EL (cell line): ENCODE measurements at regions not wholly inside any gene's neighbourhood (a gene's known extent, or its start where the extent isn't known, plus 50 kb on each side); places are given as distances from the start of the nearest gene placed in this dataset.

Experiments used
- DNase-seq: peaks from one replicate; pipeline ENCODE4 v3.0.0-alpha.2; 2016

DNA sequence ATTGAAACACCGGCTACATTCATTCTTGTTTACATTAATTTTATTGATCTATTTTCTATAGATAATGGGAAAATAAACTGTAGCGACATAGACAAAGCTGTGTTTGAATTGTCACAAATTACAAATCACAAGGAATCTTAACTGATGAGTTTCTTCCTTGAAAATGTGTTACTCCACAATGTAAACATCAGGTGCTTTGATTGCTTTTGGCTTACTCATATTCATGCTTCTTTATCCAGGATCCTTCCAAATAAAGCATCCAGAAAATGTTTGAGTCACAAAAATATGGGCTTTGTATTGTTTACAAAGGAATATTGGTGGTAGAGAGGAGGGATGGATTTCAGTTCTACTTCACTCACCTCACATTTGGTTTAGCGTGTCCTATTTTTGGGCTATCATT lies 64.0 kb downstream of the BMP2 start:
- DNase-seq: no peak

DNA sequence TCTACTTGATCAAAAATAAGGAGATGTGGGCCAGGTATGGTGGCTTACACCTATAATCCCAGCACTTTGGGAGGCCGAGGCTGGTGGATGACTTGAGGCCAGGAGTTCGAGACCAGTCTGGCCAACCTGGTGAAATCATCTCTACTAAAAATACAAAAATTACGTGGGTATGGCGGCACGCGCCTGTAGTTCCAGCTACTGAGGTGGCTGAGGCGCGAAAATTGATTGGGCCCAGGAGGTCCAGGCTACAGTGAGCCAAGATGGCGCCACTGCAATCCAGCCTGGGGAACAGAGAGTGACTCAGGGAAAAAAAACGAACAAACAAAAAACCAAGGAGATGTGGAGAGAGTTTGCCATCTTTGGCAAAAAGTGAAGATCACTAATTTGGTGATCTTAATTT lies 65.3 kb downstream of the BMP2 start:
- no peak for DNase-seq

DNA sequence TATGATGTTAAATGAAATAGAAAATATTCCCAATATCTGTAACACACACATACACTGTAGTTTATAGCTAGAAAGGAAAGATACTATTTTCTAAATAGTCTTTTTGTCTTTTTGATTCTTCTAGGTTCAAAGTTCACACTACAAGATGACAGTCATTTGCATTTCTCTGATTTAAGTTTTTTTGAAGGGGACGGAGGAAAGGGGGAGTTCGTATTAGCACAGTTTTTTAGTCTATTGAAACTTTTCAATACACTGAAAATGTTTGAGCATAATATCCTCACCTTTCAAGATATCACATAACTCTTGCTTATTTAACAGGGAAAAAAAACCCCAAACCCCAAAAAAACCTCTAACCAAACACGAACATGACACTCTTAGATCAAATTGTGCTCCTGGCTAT lies 68.1 kb downstream of the BMP2 start:
- no peak for DNase-seq

DNA sequence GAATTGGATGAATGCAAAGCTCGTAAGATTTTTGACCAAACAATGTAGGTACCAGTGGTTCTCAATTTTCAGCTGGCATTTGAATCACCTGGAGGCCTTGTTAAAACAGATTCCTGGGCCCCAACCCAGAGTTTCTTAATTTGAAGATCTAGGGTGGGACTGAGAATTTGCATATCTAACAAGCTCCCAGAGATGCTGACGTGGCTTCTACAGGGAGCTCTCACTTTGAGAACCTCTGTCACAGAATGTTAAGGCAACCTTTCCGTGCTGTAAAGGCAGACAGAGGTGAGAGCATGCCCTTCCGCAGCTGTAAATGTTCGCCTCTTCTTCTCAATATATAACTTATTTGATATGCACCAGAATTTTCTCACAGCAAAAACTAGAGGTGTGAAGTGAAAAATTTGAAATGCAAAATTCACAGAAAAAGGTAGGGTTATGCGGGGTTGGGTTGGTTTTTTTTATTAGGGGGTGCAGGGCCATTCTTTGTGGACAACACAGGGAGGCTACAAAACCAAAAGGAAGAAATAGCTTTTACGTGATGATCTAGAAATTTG lies 69.4 kb downstream of the BMP2 start:
- no peak for DNase-seq

DNA sequence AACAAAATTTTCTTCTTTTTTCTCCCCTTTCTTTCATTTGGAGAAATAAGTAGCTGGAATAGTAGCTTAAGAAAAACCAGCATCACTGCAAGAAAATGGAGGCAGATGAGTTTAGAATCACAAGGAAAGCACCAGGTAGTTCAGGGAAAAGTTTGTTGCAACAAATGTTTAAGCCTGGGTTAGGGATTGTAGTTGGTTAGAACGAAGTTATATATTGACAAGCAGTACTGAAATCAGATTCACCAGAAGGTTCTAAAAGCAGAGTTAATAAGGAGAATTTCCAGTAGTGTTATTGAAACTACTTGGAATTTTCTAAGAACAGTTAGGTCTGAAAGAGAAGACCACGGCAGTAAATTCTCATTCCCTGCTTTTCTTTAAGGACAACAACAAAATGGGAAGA lies 70.2 kb downstream of the BMP2 start:
- DNase-seq: no peak

DNA sequence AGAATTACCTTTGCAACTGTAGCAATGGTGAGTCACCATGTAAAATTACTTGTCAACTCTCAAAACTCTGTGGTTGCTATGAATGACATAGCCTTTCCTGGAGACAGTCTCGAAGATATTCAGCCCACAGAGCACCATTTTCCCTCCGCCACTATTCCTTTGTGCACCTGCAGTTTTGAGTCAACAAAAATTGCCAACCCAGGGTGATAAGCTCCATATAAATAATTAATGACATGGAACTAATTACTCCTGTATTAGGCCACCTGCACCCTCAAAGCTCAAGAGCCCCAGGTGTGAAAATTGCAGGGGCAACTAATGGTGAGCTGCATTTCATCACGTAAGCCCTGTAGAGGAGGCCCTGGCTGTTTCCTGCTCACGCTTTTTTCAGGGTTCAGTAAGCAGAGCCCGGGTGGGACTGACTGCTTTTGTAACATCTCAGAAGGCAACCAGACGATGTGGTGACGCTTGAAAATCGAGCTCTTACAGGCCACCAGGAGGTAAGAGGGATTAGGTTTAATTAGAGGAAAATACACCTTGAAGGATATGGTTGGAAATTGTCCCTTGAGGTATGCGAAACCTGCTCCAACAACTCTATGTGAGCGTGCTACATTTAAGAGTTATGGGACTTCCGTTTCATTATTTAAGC lies 70.8 kb downstream of the BMP2 start:
- DNase-seq: no peak

DNA sequence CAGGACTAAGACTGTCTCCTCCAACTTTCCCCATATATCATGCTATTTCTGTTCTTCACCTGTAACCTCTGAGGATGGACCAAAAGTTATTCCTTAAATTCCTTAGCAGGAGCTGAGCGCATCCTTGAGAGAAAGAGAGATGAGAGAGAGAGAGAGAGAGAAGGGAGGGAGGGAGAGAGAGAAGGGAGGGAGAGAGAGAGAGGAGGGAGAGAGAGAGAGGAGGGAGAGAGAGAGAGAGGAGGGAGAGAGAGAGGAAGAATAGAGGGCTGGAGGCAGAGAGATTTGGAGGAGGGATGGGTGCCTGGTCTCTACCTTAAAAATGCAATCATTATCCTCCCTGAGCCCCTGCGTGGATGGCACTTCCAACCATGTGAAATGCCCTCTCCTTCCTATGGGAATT lies 73.6 kb downstream of the BMP2 start:
- DNase-seq: no peak

DNA sequence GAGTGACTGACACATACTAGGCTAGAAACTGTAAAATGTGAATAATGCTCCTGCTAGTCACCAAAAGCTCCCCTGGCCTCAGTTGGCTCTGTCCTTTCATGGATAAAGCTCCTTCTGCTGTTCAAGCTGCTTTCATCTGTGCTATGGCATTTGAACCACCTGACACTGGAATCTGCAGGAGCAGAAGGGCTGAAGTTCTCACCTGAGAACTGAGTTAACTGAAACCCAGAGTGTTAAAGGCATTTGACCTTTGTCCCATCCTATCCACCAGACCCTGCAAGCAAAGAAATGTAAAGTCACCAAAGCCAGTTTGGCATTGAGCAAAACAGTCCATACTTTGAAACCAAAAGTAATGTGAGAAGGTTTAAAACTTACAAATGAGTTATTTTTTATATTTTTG lies 77.7 kb downstream of the BMP2 start:
- DNase-seq: no peak

DNA sequence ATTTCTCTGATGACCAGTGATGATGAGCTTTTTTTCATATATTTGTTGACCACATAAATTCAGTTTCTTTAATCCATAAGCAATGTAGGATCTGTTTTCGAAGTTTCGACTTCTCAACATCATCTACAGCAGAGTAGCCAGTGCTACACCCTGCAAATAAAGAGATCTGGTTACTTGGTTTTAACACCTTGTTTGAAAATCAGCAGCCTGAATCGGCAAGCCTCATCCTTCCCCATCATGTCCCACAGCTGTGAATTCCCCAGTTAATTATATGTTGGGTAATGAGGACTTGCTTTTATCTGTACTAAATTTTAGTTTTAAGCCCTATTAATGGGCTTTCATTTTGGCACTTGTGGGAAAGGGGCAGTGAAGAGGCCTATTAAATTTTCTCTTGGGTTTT lies 80.6 kb downstream of the BMP2 start:
- DNase-seq: no peak

DNA sequence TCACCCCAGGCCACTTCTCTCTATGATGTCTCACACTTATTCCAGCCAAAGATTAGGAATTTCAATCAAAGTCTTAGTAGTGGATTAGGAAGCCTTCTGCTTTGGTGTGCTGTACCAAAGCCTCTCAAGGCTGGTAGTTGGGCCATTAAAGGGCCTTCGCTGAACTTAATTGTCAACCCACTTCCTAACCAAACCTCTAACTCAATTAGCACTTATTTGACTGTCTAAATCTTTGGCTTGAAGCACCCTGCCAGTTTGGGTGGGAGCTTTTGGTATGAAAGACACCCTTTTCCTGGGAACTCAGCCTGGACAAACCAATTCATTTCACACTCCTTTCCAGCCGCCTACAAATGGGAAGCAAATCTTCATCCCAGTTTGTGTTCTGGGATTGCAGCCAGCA lies 81.5 kb downstream of the BMP2 start:
- no peak for DNase-seq

DNA sequence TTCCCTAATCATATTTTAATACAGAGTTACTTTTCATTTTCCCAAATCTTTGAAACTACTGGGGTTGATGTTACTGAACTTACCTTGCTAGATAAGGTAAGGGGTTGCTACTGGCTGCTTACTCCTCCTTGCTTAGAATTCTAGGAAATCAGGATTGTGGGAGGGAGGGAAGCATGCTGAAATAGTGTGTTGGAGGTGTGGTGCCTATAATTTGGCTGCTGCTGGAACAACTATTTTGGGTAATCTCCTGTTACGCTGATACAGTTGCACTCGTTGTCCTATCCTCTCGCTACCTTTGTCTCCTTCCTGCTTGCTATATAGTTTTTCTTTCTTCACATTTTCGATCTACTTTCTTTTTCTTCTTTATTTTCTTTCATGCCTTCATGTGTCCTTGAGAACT lies 83.7 kb downstream of the BMP2 start:
- DNase-seq: no peak

DNA sequence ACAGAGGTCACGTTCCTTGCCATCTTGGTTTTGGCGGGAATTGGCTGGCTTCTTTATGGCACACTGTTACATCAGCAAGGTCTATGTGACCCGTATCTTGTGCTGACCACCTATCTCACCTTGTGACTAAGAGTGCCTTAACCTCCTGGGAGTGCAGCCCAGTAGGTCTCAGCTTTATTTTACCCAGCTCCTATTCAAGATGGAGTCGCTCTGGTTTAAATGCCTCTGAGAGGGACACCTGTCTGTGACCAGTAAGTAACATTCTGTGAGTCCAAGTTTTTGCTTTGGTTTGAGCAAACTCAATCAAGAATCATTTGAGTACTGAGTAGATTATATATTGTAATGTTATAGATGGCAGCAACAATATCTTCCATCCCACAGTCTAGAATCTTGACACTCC lies 85.0 kb downstream of the BMP2 start:
- no peak for DNase-seq

DNA sequence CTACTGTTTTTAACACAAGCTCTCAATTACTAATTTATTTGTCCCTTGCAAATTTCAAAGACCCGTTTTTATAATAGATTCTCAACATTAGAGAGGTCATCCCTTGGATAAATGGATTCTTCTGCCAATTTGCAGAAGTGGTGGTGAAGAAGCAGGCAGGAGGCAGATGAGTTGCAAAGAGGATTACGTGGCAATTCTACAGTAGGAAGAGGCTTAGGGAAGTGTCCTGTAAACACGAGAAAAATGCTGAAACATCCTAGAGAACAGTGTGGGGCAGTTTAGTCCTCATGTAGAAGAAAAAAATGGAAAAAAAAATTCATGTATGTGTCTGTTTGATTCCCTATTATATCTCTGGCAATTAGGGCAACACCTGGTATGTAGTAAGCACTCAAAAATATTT lies 87.6 kb downstream of the BMP2 start:
- no peak for DNase-seq

DNA sequence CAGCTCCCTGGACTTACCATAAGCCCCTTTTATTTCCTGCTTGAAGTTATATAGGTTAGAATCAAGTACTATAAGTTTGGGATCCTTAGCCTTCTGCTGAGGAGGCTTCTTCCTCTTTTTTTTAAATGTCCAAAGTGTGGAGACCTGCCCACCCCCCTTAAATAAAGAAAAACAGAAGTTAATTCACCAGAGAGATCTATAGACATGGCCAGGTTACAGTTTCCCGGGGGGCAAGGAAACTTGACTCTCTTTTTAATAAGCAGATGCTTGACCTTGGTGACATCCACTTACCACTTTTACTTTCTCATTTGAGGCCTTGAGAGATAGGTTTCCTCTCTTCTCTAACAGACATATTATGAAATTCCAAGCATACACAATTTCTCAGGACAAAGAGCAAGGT lies 88.3 kb downstream of the BMP2 start:
- DNase-seq: no peak

DNA sequence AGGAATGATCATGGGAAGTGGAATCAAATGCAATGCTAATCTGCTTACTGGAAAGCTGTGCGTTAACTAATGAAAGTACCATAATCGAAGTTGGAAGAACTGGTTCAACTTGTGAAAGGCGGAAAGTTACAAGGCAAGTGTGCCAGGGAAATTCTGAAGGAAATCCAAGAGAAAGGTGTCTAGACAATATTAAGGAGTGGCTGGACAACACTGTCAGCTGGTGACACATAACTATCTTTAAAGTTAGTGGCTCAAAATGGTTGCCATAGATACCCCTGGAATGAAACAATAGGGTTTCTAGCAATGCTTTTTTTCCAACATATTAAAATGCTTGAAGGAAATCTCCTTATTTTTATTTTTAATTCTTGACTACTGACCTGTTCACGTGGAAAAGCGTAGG lies 90.4 kb downstream of the BMP2 start:
- DNase-seq: no peak

DNA sequence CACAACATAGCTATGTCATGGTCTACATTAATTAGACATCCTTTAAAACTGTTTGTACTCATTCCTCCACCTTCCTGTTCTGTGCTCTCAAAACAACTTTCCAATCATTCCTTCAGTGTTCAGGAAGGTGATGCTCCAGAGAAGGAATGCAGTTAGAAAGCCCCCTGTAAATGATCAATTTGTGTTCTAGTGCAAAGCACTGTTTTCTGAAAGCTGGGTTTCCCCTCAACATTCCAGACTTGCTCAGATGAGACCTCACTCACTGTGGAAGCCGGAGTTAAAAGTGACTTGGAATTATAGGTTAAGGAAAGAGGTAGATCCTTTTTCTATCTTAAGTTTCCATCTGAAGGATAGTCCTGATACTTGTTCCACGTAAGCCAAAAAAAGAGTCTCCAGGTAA lies 95.9 kb downstream of the BMP2 start:
- no peak for DNase-seq

DNA sequence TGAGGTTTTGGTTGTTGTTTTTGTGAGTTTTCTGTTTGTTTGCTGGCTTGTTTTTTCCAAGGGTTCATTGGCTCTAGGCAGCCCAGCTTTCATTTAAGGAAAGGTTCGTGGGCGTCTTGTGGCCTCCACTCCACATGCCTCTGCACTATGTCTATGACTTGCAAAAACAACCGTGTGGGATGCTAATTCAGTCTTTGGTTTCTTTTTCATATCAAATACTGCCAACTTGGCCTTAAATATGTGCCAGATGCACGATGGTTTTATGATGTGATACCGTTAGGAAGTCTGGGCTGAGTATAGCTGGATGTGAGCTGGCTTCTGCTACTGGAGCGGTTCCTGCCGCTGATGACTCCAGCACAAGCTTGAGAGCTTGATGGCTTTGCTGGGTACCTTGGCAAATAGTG lies 96.3 kb downstream of the BMP2 start:
- DNase-seq: no peak

DNA sequence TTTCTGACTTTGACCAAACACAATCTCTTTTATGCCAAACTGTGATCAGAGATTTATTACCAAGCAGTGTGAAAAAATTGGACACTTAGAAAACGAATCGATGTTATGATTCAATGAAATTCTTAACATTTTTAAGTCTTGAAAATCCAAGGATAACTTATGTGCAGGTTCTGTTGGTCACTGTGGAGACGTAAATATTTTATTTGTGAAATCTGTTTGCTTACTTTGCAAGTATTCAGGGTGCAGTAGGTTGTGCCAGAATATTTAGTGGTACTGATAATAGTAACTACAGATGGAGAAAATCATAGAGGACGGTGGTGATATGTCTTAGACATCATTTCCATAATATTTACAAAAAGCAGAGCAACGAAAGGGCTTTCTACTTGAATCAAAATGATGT lies 97.3 kb downstream of the BMP2 start:
- no peak for DNase-seq

DNA sequence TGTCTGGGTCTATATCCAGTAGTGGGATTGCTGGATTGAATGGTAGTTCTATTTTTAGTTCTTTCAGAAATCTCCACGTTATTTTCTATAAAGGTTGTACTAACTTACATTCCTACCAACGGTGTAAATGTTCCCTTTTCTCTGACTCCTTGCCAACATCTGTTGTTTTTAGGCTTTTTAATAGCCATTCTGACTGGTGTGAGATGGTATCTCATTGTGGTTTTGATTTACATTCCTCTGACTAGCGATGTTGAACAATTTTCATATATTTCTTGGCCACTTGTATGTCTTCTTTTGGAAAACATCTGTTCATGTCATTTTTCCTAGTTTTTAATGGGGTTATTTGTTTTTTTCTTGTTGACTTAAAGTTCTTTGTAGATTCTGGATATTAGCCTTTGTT lies 99.3 kb downstream of the BMP2 start:
- no peak for DNase-seq

DNA sequence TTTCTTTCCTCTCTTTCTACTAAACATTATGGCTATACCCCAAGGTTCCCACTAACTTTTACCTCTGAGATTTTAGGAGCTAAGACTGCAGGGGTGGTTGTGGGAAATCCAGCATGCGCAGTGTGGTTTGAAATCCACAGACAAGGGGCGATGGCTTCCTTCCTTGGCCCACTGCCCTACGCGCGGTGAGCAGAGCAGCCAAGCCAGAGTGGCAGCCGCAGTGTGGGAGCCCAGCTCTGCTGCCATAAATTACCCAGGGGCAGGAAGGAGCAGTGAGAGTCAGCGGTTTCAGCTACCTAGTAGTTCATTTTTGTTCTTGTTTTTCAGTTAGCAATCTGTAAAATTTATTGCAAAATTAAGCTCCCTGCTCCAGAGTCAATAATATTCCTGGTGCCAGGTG lies 101.4 kb downstream of the BMP2 start:
- no peak for DNase-seq

DNA sequence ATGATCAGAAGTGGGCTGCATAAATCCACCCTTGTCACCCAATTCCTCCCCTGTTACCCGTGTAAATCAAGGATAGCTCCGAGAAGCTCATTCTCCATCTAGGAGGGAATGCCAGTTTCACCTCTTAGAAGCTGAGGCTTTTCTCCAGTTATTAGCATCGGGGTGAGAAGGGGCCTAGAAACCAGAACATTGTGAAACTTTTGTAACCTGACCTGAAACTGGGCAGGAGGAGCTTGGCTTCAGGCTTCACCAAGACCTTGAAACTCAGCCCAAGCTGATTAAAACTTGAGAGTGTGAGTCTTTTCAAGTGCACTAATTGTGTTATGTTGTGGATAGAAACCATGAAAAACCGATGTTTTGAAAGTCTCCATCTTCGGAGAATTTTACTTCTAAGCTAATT lies 103.1 kb downstream of the BMP2 start:
- DNase-seq: no peak

DNA sequence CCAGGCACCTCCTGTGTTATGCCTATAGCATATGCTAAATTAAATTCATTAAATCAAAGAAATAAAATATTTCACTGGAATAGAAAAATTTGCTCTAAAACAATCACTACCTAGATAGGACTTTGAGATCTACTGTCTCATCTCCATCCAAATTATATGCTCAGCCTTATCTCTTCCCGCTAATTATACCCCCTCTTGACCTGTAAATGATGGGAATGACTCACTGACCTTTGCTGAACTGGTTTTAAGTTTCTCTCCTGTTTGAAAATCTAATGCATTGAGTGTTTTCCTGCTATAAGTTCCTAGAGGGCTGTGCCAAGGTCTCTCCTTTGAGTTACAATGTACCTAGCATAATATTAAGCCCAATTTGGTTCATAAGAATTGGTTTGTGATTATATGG lies 110.1 kb downstream of the BMP2 start:
- no peak for DNase-seq

DNA sequence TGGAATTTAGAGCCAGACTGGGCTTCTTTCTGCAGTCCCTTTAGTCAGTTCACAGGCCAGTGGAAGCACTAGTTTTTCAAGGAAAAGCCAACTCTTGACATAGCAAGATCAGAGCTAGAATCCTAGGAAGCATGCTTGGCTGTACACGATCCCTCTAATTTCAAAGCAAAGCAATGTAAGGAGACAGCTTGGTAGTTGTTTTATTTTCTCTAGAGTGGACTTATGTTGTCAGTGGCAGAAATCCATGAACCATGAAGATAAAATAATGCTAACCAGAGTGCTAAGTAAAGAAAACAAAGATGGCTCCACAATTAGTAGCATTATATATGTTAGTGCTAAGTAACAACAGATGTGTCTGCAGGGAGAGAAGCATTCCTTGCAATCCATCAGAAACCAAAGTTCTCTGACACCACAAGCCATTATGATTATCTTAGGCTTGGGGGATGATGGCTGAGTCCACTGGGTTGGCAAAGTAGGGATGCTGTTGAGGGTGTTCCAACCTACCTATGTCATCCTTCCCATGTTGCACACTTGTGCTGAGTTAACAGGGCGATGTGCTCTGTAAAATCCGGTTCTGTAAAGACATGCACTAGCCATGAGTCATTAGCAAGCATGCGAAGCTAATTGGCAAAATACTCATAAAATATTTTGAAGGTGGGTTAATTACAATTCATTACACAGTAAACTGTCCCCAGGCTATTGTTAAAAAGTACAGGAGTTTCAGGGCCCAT lies 115.2 kb downstream of the BMP2 start:
- DNase-seq: no peak

DNA sequence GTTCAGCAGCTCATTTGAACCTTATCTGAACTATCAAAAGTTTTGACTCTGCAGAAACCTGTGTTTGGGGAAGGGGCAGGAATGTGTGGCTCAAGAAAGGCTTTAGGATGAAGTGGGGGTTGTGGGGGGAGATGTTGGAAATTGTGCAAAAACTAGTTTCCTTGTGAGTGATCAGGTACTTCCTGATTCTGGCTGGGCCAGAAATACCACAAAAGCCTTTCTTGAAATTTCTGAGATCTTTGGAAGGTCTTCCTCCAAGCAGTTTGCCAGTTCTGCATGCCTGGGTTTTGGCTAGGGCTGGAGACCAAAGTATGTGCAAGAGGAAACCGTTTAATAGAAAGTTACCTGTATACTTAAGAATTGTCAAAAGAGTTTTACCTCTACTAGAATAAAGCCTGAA lies 116.6 kb downstream of the BMP2 start:
- no peak for DNase-seq
